SIG-M5 treated with dmso at 0.1 percent for 504 hours (cell line): ENCODE measurements at regions not wholly inside any gene's neighbourhood (a gene's known extent, or its start where the extent isn't known, plus 50 kb on each side); places are given as distances from the start of the nearest gene placed in this dataset.
"Not testable (repeated sequence)": the region's sequence is repeated elsewhere in the genome, so short reads cannot be mapped to it uniquely, and the experiment has no call there.

Experiments used
- DNase-seq: peaks from one replicate; lab custom pipeline; 2025; ENCODE audit not compliant: unreplicated experiment; lab: John Stamatoyannopoulos, UW

DNA sequence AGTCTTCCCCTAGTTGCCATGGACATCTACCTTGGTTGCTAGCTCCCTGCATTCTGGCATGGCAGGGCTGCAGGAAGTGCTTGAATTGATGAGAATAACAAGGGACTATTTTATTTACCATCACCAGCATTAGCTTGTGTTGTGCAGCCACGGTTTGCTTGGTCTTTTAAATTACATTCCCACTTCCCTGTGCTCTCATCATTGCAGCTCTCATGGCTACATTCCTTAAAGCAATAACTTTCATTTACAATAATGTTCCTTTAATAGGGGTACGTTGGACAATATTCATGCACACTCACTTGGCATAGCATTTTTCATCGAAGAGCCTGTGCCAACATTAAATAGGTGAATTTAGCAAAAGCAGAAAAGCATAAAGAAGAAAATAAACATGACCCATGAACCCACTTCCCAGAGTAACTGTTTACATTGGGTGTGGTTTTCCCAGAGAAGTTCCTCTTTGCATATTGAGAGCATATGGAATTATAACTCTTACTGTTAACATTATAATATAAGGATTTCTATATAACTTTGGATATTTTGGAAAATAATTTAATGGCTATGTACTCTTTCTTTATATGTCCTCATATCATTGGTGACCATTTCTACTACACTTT is 113.2 kb upstream of the VWC2 start:
- DNase-seq = no peak

- no peak for DNase-seq
Measured at GRCh38 chr7:49660976-49661375, 112.5 kb upstream of the VWC2 start.

DNA sequence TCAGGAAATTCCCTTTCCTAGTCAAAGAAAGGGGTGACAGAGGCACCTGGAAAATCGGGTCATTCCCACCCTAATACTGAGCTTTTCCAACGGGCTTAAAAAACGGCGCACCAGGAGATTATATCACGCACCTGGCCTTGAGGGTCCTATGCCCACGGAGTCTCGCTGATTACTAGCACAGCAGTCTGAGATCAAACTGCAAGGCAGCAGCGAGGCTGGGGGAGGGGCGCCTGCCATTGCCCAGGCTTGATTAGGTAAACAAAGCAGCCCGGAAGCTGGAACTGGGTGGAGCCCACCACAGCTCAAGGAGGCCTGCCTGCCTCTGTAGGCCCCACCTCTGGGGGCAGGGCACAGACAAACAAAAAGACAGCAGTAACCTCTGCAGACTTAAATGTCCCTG is 107.5 kb upstream of the VWC2 start:
- DNase-seq = not testable (repeated sequence)

GRCh38 chr7:49666764-49667163 is 106.7 kb upstream of the VWC2 start:
- no peak for DNase-seq

GRCh38 chr7:49669285-49669684 is 104.2 kb upstream of the VWC2 start:
- no peak for DNase-seq

- no peak for DNase-seq
Measured at GRCh38 chr7:49669692-49670260, 103.7 kb upstream of the VWC2 start.

- DNase-seq = no peak
Measured at GRCh38 chr7:49670991-49671390, 102.4 kb upstream of the VWC2 start.

DNA sequence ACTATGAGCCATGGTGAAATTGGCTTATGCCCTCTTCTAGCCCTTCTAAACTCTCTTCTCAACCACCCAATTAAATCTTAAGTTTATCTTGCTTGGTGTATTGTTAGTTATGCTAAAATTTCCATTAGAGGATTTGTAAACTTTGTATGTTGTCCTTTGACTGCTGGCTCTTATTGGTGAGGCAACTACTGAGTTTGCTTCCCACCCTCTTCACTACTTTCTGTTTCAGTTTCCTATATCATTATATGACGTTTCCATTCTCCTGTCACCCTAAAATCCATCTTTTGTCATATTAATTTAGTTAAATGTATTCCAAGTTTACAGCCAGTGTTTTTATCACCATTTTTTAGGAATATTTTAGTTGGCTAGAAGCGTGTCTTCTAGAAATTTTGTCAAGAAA is 80.9 kb upstream of the VWC2 start:
- DNase-seq = no peak

DNA sequence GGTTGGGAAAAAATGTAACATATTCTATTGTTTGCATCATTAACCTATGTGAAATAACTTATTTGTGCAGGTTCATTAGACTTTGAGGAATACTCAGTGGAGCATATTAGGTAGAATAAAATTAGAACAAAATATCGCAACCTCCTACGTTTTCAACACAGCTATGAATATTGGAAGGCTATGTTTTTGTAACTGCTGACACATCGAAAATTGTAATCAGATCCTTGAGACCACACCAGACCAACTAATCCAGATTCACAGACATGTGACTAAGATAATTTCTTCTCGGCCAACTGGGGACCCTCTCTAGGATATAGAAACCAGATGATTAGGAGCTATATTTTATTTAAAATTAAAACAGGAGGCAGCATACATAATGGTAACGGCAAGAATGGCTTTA is 77.5 kb upstream of the VWC2 start:
- no peak for DNase-seq

- no peak for DNase-seq
Measured at GRCh38 chr7:49700841-49701240, 72.6 kb upstream of the VWC2 start.

DNA sequence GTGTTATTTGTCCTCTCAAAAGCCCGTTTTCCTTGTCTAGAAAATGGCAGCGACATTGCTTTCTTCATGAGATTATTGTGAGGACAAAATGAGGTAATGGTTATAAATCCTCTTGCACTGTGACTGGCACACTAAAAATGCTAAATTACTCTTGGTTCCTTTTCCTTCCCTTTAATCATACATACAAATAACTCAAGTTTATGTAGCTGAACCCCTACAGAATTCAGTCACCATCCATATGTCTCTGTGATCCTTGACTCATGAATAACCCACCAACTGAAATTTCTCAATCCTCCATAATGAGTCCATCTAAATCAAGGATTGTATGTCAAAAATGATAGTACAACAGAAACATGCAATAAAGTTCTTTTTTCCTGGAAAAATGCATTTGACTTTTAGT is 71.3 kb upstream of the VWC2 start:
- DNase-seq = no peak

DNA sequence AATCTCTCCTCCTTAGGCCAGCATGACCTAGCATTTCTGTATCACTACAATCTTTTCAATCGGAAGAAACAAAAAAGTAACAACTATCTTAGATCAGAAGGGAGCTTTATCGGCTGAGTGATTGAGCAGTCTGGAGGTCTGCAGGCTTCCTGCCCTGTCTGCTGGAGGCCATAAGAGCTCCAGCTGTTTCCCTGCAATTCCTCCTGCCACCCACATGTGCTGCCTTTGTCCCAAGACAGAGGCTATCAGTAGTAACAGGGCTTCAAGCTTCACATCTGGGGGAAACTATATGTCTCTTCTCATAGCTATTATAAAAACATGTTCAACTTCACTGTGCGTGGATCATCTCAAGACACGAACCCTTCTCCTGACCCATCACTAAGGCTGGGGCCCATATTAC is 70.1 kb upstream of the VWC2 start:
- DNase-seq = no peak

DNA sequence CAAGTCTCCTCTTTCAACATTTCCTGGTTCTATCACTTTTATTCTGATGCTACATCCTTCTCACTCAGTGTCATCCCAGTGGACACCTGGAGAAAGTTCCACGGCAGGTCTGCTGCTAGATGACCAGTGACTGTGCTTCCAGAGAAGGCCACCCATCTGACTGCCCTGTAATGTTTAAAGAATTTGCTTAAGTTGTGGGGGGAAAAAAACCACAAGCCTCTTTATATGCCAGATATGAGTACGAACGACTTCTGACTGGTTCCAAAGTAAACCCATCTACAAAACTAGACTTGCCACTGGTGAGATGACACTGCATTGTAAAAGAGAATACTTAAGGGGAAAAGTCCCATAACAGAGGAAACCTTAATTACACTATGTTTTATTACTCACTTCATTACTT is 69.6 kb upstream of the VWC2 start:
- no peak for DNase-seq

DNA sequence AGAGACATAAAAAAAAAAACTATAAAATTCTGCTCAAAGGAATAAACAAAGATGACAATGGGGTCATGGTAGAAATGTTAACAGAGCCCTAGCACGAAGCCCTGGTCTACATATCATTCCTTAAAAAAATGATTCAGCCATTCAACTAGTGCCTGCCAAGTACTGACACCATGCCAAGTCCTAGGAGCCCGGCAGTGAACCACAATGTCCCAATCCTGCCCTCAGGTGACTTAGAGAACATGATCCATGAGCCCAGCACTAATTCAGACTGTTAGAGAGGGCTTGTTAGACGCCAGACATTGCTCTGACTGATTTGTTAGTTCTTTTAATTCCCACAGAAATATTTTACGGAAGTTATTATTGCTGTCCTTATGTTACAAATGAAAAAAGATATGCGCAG is 67.3 kb upstream of the VWC2 start:
- no peak for DNase-seq

- no peak for DNase-seq
Measured at GRCh38 chr7:49707891-49708290, 65.5 kb upstream of the VWC2 start.

DNA sequence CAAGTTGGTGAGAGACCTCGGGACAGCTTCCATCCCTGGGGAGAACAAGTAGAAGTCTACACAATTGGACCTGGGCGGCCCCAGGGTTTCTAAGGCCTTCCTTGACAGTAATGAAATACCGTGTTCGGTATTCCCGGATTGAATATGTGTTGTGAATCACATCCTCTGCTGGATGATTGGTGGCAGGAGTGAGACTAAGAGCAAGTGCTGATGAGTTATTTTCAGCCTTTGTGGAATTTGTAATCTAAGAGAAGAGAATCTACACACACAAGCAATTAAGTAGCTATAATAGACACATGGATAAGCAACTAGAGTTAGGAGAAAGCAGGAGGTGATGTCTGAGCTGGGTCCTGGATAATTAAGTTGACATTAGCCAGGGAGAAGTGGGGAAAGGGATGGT is 64.8 kb upstream of the VWC2 start:
- no peak for DNase-seq

- not testable (repeated sequence) for DNase-seq
Measured at GRCh38 chr7:49711072-49711723, 62.2 kb upstream of the VWC2 start.

DNA sequence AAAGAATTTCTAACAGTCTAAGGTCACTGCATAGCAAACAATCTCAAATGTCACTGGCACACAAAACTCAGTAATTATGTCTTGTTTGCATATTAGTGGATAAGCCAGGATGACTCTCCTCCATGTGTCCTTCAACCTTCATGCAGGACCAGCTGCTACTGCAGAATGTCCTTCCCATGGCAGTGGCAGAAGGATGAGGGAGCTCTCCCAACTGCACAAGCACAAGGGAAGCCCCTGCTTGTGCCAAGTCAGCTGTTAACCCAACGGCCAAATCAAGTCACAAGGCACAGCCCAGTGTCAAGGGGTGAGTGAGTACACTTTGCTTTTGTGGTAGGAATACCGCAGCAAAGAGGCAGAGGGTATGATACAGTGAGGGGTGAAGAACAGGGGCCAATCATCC is 59.3 kb upstream of the VWC2 start:
- DNase-seq = no peak

- no peak for DNase-seq
Measured at GRCh38 chr7:49715486-49715885, 58.0 kb upstream of the VWC2 start.

- no peak for DNase-seq
Measured at GRCh38 chr7:49717547-49717946, 55.9 kb upstream of the VWC2 start.

DNA sequence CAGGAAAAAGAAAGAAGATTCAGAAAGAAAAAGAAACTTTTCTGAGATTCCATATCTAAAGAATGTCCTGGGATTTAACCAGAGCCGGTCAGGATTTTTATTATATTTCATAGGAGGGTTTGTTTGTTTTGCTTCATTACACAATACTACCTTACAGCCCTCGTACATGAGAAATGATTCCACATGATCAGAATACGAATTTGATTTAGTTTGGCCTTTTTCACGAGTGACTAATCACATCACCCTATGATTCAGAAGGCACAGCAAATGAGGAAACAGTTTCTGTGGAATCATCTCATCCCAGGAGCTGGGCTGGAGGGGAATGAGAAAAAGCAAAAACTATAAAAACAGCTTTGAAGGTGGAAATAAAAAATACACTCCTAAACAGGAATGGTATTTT is 54.7 kb upstream of the VWC2 start:
- DNase-seq = no peak

DNA sequence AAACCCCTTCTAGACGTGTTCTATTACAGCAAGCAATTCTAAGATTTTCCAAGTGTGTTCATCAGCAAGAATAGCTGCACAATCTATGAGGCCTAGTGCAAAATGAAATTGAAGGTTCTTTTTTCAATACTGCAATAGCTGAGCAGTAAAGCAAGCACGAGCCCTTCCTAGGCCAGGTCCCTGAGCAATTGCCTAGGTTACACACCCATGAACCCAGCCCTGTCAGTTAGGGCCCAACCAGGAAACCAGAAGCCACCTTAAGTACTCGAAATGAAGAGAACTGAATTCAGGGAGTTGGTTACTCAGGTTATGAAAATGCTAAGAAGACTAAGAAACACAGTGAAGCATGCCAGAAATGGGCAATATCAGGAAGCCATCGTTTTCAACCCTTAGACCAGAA is 52.0 kb upstream of the VWC2 start:
- no peak for DNase-seq
